ENCODE measurements at regions not wholly inside any gene's neighbourhood (a gene's known extent, or its start where the extent isn't known, plus 50 kb on each side); places are given as distances from the start of the nearest gene placed in this dataset.

DNA sequence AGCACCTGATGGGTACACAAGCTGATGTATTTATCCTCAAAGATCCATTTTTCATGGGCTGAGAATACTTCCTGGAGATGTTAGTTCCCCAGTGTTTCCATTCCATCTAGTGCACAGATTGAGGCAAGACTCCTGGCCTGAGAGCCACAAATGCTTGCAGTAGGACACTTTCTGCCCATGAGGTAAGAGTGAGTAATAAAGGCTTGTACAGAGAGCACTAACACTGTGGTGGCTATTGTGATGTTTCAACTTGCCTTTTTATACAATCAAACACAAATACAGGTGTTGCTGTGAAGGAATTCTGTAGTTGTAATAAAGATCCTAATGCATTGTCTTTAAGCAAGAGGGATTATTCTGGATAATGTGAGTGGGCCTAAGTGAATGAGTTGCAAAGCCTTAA, 186.1 kb upstream of the ADAMTS5 start:
- TF ChIP-seq CTCF (IDR thresholded peaks at IDR 0.05; ENCODE audit: insufficient read depth, low read depth, low read length) (no peak), EZH2 (IDR thresholded peaks at IDR 0.05; ENCODE audit: insufficient read depth, low read length) (no peak)
